Vagina (tissue), 2 donors: ENCODE measurements at regions not wholly inside any gene's neighbourhood (a gene's known extent, or its start where the extent isn't known, plus 50 kb on each side); places are given as distances from the start of the nearest gene placed in this dataset.

ENCODE experiments used
- POLR2A ChIP-seq, 2 donors: fragments of 450-650 bp; IDR thresholded peaks; one replicate each; pipeline ENCODE4 v1.6.1; 2017; ENCODE audit warnings: antibody characterized with exemption in 2 of 2, mild to moderate bottlenecking in 2 of 2, moderate library complexity in 2 of 2
- TF ChIP-seq, protein P1 (sequence below), 3 experiments: fragments of 450-650 bp in 2 of 3; fragments of 200-600 bp in 1 of 3; sonication (generic) in 1 of 3; IDR thresholded peaks; one replicate each; pipeline ENCODE4 v1.5.1; 2017 to 2019; ENCODE audit warnings: antibody characterized with exemption in 3 of 3, mild to moderate bottlenecking in 2 of 3, moderate library complexity in 2 of 3

DNA sequence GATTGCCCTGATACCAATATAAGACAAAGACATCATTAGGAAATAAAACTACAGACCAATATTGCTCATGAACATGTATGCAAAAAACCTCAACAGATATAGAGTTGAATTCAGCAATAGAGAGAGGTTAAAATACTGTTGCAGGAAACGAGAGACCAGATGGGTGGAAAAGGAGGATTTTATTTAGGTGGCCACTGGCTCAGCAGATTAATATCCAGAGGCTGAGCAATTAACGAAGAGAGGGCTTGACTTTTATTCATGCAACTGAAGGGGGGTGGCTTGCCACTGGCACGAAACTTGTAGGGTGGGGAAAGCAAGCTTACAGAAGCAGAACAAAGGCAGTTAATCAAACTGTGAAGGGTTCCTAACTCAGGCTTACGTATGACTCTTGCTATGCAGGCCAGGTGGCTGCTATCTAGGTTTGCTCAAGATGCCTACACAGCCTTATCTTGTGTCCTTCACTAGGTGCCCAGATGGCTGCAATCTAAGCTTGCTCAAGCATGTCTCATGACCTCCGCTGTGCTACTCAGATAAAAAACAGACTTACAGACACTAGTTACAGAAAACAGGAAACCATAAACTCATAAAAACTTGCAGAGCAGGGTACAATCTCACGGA lies 126.4 kb downstream of the MMUT start:
- TF ChIP-seq, protein P1, sequence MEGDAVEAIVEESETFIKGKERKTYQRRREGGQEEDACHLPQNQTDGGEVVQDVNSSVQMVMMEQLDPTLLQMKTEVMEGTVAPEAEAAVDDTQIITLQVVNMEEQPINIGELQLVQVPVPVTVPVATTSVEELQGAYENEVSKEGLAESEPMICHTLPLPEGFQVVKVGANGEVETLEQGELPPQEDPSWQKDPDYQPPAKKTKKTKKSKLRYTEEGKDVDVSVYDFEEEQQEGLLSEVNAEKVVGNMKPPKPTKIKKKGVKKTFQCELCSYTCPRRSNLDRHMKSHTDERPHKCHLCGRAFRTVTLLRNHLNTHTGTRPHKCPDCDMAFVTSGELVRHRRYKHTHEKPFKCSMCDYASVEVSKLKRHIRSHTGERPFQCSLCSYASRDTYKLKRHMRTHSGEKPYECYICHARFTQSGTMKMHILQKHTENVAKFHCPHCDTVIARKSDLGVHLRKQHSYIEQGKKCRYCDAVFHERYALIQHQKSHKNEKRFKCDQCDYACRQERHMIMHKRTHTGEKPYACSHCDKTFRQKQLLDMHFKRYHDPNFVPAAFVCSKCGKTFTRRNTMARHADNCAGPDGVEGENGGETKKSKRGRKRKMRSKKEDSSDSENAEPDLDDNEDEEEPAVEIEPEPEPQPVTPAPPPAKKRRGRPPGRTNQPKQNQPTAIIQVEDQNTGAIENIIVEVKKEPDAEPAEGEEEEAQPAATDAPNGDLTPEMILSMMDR (IDR thresholded peaks at IDR 0.05), result no peak
- no peak for TF ChIP-seq POLR2A (IDR thresholded peaks at IDR 0.05)
